NCI-H526 treated with DMSO at 0.1 percent for 48 hours (cell line): ENCODE measurements at regions not wholly inside any gene's neighbourhood (a gene's known extent, or its start where the extent isn't known, plus 50 kb on each side); places are given as distances from the start of the nearest gene placed in this dataset.

Source experiments
- DNase-seq: peaks from one replicate; lab custom pipeline; 2025; lab: John Stamatoyannopoulos, UW

DNA sequence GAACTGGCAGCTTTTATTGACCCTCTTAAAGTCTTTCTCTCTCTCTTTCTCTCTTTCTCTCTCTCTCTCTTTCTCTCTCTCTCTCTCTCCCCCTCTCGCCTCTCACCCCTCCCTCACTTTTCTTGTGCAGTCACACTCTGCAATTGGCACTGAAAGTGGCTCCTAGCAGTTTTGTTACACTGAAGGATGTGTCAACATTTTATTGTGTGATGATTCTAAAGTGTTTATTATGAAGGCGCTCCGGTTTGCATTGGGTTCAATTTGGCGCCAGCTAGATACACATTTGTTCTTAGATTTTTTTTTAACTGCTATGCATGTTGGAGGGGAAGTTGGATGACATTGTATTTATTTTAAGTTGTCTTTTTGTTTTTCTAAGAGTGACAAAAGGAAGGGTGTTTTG, 64.0 kb upstream of the CHRM3 start:
- no peak for DNase-seq

DNA sequence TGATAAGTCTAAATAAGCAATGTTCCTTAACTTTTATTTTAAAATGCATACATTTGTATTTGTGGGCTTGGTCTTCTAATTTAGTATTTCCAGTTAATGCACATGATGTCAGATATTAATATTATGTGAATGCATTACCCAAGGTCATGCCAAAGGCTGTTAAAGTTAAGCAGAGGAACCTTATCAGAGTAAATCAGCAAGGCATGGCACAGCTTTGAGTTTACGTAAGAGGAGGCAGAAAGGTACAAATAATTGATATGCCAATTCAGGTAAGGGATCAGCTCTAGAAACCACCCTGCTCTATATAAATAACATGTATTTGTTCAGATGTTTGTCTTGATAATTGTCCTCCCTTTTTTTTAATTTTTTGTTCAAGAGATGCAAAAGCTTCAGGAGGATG, 64.5 kb upstream of the CHRM3 start:
- DNase-seq = no peak

DNA sequence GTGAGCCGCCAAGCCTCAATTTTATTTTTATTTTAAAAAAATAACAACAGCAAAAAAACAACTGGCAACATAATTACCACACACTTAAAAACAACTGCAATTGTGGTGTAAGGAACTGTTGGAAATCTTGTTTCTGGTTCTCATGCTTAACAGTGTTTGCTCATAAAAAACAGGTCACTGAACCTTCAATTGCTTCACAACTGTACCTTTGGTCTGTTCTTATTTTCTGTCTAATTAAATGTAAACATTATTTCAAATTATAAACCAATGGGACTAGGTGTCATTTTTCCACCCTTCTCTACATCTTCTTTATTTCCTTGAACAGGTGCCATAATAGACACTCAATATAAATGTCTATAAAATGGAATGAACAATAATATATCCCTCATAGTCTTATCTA, 68.4 kb upstream of the CHRM3 start:
- DNase-seq = no peak

DNA sequence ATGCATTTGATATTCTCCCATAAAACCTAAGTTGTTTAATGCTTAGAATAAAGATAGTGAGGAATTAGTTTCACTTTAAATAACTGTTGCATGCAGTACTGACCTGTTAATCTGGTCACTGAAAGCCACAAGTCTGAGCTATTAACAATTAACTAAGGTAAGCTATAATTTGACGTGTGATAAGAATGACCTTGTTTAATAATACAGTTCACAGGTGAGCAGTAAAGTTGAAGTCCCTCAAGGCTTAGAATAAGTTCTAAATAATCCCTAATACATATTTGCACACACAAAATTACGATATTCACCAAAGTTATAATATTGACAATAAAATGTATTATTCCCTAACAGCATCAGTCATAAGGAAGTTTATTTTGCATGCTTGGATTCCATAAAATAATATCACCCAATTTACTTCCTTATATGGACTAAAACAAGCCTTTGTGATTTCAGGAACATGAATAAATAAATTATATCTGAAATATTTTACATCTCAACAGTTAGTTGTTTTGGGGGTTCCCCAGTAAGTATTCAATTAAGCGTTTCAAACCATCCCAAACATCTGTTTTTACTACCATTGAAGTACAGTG, 70.6 kb upstream of the CHRM3 start:
- no peak for DNase-seq

DNA sequence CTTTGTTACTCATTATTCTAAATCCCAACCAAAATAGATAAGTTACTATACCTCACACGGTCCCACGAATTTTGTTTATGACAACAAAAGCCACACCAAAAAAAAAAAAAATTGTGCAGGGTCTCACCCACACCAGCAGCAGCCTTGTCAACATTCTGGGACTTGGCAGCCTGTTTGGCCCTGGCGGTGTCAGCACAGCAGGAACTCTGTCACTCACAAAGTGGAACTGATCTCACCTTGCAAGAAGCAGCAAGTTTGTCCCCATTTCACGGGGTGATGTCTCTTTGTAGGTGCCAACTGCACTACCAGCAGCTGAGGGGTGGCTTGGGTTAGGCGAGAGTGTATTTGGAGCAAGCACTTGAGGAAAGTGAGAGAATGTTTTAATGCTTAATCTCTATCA, 75.0 kb upstream of the CHRM3 start:
- no peak for DNase-seq

DNA sequence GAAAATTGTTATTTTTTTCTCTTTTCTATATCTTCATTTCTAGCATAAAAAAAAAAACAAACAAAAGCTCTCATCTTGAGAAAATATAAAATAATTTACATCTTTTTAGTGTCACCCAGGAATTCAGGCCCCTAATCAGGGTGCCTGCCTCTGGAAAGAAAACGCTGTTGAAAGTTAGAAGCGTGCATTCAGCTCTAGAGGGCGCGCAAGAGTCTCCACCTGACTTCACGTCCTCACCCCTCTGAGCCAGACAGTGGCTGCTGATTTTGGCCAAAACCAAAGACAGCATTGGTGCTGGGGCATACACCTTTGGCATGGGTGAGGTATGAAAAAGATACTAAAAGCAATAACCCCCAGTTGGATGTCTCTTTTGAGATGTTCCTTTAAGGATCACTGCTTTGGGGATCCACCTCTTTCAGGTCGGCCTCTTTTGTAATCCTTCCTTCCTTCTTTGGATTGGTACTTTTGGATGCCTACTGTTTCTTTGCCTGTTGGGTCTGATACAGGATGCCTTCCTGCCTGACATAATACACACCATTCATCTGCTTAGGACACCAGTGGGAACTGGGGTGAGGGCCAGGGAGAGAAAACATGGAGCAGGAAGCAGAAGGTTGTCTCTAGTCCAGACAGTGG, 77.6 kb upstream of the CHRM3 start:
- DNase-seq = no peak

DNA sequence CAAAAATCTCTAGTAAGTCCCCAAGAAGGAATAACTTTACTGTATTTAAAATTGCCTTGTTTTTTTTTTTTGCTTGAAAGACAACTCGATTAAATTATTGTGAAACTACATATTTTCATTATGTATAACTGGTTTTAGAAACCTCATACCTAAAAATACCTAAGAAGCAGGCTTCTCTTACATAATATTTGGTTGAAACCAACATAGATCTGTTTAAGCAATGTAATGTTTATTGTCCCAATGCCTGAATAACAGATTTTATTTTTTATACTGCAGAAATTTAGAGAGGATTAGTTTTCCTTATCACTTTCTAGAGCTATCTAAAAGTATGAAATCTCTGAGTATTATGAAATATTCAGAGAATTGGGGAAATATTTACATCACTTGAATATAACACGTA, 78.5 kb upstream of the CHRM3 start:
- DNase-seq = no peak

DNA sequence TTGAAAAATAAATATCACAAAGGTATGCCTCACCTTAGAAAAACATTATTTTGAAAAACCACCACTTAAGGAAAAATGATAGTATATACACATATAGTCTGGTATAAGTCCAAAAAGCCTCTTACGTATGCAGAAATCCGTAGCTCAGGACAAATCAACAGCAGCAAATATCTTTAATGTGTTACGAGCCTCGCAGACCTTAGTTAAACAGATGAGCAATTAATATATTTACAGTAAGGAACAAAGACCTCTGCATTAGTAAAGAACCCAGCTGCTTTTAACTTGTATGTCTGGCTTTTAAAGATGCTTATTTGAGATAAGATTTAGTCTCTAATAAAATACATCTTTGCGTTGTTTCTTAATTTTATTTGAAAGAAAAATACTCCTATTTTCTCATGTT, 79.9 kb upstream of the CHRM3 start:
- DNase-seq = no peak

DNA sequence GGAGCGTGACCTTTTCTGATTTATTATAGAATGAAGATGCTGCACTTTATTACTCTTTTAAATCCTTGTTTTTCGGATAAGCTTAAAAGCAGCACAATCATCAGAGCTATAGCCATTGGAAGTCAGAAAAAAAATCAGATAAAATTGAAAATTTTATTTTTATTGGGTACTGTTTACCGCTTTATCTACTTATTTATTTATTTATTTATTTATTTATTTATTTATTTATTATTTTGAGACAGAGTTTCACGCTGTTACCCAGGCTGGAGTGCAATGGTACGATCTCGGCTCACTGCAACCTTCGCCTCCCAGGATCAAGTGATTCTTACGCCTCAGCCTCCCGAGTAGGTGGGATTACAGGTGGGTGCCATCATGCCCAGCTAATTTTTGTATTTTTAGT, 83.1 kb upstream of the CHRM3 start:
- DNase-seq = no peak

DNA sequence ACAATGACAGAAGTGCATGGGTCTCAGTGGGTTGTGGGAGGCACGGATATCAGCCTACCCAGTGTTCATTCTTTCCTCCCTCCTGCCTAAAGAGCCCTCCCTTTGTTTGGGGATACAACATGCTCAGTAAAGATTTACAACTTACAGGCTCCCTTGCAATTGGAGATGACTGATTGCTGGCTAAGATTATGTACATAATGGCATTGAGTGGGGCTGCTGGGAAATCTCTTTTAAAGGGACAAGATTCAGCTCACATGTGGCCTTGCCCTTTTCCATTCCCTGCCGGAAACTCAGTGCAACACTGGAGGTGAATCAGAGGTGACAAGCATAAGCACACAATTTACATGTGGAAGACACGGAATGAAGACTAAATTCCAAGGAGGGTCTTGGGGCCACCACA, 83.7 kb upstream of the CHRM3 start:
- no peak for DNase-seq

DNA sequence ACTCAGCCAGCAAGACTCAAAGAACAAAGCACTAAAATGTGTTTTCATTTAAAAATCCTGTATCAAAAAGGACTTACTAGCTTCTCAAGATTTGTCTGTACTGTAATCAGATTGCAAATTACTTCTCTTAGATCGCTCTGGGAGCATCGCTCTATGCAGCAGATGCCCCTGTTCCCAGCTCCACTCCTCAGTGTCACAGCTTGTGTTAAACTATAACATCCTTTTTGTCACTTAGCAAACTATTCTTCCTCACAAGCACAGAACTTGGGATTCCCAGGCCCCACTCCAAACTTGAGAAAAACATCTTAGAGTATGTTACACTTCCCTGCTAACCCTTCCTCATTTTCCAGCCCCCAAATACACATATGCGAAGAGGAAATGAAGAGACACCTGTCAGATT, 85.1 kb upstream of the CHRM3 start:
- DNase-seq = no peak

DNA sequence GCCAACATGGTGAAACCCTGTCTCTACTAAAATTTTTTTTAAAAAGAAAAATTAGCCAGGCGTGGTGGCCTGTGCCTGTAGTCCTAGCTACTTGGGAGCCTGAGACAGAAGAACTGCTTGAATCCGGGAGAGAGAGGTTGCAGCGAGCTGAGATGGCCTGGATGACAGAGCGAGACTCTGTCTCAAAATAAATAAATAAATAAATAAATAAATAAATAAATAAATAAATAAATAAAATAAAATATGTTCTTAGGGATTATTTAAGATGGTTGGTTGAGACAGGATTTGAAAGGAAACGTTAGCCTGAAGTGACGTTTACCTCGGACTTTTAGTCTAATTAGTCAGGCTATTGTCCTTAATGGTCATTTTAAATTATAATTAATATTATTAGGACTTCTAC, 88.5 kb upstream of the CHRM3 start:
- DNase-seq = no peak

DNA sequence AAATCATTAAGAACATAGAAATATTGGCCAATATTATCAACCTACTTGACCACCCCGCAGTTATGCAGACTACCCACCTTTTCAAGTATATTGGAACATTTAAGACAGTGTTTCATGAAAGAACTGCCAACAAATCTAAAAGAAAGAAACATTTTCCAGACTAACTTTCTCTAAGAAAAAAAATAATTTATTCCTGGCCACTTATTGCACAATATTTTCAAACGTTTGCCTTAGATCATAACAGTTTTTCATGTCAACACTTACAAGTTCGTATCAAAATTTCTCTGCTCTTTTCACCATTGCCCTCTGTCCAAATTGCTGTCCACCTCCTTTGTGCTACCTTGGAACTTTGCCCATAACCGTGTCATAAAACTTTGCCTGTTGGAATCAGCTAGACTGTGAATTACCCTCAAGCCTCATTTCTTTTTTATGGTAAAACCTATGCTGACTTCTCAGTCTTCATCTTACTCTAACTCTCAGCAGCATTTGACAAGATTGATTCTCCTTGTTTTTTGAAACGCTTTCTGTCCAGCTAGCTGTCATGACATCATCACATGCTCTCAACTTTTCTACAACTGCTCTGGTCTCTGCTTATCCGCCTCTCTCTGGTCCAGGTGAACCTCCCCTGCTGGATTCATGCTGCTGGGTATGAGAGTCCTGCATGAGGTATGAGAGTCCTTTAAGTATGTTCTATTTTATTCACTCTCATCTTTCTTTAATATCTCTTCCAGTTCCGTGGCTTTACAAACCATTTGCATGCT, 92.8 kb upstream of the CHRM3 start:
- no peak for DNase-seq

DNA sequence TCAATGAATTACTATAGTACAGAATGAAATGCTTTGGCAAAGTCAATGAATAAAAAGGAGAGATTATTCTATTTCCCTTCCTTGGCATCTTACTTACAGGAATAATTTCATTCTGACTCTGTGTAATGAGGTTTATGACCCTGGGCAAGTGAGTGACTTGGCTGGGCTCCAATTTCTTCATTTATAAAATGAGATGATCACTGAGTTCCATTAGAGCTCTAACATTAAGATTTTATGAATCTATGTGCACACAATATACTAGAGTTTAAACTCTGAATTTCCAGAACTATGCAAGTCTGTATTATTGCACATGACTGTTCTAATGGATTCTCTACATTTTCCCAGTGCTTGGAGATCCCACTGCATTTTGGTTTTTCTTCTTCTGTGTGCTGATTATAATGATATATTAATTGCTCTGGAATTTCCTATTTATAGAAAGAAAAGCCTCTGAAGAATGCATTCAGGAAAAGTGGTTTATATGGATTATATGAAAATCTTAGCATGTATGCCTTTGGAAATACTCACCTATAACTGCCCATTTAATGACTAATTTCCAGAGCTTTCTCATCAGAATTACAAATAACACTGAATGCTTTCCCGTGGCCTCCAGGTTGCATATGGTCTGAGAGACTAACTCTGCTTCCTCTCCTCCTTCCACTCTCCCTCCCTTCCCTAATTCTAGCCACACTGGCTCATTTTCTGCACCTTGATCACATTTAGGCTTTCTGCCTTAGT, 97.4 kb upstream of the CHRM3 start:
- no peak for DNase-seq

DNA sequence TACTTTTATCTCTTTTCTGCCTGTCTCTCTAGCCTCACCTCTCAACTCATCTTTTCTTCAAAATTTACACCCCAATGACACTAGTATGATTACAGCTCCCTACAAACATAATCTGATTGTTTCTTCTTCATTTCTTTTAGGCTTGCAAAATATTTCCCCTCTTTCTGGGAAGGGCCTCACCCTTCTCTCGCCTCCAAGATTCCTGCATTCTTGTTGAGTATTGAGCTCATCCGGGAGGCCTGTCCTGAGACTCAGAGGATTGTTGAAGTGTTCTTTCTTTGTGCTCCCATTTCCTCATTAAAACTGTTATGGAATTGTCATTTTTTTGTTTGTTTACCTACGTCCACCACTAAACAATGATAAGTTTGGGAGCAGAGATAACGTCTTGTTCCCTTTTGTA, 99.1 kb upstream of the CHRM3 start:
- no peak for DNase-seq

DNA sequence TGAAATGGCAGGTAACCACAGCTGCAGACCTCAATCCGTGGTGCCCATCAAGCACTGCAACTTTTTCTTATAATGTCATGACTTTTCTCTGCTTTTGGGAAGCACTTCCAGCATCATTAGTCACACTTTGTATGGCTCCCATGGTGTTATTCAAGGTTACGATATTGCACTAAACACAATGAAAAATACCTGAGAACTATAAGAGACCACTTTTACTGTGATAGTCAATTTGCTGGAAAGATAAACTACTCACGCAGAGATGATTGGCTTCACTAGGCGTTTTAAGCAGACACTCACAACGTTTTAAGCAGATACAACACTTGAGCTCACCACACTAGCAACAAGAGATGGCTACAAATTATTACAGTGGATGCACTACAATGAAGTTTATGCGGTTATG, 103.2 kb upstream of the CHRM3 start:
- no peak for DNase-seq

DNA sequence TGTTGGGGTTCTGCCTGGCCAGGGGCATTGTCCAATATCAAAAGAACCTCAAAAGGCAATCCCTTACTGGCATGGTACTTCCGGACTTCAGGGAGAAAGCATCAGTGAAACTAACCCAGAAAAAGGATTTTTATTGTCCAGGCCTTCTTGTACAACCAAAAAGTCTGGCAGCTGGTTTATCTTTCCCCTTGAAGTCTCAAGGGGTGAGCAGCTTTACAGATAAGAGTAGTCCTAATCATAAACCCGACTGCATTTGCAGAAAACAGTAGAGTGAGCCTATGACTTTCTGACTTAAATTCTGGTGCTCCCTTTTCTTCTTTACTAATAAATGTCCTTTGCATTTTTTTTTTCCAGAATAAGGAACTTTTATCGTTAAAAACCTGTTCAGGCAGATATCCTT, 104.0 kb upstream of the CHRM3 start:
- no peak for DNase-seq

DNA sequence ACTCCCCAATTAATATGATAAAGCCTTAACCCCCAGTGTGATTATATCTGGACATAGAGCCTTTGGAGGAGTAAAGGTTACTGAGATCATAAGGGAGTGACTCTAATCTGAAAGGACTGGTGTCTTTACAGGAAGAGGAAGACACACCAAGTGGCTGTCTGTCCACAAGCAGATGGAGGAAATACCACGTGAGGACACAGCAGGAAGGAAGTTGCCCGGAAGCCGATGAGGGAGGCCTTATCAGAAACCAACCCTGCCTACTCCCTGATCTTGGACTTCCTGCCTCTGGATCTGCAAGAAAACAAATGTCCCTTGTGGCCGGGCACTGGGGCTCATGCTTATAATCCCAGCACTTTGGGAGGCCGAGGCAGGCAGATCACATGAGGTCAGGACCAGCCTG, 110.3 kb upstream of the CHRM3 start:
- no peak for DNase-seq

DNA sequence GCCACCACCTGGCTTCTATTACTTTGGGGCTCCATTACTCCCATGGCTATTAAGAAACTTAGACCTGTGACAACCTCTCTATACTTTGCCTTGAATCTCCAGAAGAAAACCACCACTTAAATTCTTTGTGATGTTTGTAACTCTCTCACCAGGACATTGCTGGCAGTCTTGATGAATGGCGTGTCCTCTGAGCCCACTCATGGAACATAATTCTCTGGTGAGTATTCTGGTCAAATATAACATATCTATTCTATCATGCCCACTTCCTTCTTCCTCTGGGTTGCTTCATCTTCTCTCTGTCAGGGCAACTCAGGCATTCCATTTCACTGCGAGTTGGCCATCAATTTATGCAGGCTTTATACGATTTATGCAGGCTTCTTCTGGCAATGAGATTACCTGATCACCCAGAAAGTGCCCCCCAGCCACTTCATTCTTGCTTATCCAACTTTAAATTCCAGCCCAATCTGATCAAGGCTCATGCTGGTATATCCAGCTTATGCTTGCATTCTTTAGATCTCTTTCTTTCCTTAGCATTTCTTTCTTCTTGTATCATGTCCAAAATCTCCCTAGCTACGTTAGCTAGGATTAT, 112.0 kb upstream of the CHRM3 start:
- no peak for DNase-seq

DNA sequence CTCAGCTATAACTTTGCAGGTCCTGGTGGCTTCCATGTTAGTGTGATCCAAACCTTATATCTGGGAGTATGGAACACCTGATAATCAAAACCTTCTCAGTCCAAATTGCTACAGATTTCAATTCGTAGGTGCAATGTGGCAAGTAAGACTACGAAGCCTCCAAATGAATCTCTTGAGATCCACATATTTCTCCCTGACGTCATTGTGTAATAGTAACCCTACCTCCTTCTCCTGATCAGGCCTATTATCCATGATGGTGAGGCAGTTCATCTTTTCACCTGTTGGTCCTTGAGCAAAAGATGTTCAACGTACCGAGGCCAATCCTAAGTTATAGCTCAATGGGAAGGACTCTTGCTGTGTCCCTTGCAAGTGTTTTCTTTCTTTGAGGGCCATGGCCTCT, 115.9 kb upstream of the CHRM3 start:
- no peak for DNase-seq

DNA sequence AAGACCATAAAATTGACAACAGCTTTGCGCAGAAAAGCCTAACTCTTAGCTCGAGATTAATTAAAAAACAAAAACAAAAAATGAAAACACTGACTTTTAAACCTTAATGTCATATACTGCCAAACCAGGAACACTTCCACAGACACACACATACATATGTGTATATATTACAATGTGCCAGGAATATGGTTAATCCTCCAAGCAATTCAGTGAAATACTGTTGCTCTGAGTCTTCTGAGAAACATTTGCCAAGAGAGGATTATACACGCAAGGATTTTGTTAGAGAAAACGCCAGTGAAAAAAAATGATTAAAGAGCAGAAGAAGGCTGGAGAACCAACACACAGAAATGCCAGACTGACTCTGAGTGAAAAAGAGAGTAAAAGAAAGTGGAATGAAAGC, 116.7 kb upstream of the CHRM3 start:
- no peak for DNase-seq

DNA sequence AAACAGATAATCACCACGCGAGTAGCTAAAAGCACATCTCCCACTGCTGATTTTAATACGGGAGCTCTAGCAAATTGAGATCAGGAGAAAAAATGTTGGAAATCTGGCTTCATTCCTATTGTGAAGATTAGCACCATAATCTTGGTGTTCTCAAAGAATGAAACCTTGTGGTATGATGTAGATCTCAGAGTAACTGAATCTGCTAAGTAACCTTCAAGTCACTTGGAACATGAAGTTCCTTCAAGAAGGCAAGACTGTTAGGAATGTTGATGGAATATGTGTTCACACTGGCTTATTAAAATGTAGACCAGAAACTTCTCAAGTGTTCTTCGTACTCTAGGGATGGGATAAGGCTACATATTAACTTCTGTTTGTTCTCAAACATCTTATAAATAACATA, 117.4 kb upstream of the CHRM3 start:
- no peak for DNase-seq

DNA sequence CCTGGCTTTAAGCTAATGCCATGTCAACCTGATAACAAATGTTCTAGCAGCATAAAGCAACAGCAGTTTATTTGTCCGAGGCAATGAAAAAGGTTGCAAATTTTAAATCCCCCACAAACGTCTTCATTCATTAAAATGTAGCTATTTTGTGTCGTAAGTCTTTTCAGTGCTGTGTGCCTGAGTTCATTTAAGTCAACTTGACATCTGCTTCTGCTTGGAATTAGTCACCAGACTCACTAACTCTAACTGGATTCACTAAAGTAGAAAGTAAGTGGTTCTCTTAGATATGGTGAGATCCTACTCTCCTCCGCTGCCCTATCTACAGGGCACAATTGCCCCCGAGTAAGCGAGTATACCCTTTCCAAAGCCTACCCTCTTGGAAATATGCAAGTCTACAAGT, 118.4 kb upstream of the CHRM3 start:
- no peak for DNase-seq
